CD4-positive, alpha-beta T cell treated with Interleukin-4 for 1 hour (primary cell): ENCODE measurements at regions not wholly inside any gene's neighbourhood (a gene's known extent, or its start where the extent isn't known, plus 50 kb on each side); places are given as distances from the start of the nearest gene placed in this dataset.

Experiments
- DNase-seq, 2 donors: peaks; one replicate each; pipeline ENCODE4 v3.0.0-alpha.2; 2020 to 2022

GRCh38 chr5:108696951-108697715 lies 50.6 kb upstream of the FER start:
- no peak for DNase-seq

- DNase-seq, result no peak
Observed at GRCh38 chr5:108696407-108696806, 51.3 kb upstream of the FER start.

GRCh38 chr5:108688485-108688884 lies 59.2 kb upstream of the FER start:
- no peak for DNase-seq

- DNase-seq, result peak in 1 of 2 donors; percentile 6
Observed at GRCh38 chr5:108687595-108688200, 60.0 kb upstream of the FER start.

- no peak for DNase-seq
Observed at GRCh38 chr5:108686676-108687075, 61.0 kb upstream of the FER start.

- DNase-seq, result peak in 1 of 2 donors; percentile 19
Observed at GRCh38 chr5:108685448-108686216, 62.1 kb upstream of the FER start.

GRCh38 chr5:108681079-108681921 lies 66.4 kb upstream of the FER start:
- DNase-seq, result peak; percentile 28 to 50

- DNase-seq, result no peak
Observed at GRCh38 chr5:108678091-108678490, 69.6 kb upstream of the FER start.

- DNase-seq, result no peak
Observed at GRCh38 chr5:108675736-108676135, 72.0 kb upstream of the FER start.

GRCh38 chr5:108672639-108673038 lies 75.1 kb upstream of the FER start:
- no peak for DNase-seq

- DNase-seq, result no peak
Observed at GRCh38 chr5:108670591-108671289, 77.0 kb upstream of the FER start.

GRCh38 chr5:108669462-108669861 lies 78.2 kb upstream of the FER start:
- DNase-seq, result no peak

GRCh38 chr5:108661590-108662219 lies 86.0 kb upstream of the FER start:
- no peak for DNase-seq

- DNase-seq, result no peak
Observed at GRCh38 chr5:108661024-108661423, 86.7 kb upstream of the FER start.

GRCh38 chr5:108660291-108660690 lies 87.4 kb upstream of the FER start:
- no peak for DNase-seq

GRCh38 chr5:108659531-108659930 lies 88.2 kb upstream of the FER start:
- DNase-seq, result no peak

- DNase-seq, result no peak
Observed at GRCh38 chr5:108655750-108656450, 91.8 kb upstream of the FER start.

GRCh38 chr5:108654051-108654450 lies 93.6 kb upstream of the FER start:
- no peak for DNase-seq

- DNase-seq, result no peak
Observed at GRCh38 chr5:108653201-108653600, 94.5 kb upstream of the FER start.

GRCh38 chr5:108650997-108651396 lies 96.7 kb upstream of the FER start:
- DNase-seq, result no peak

GRCh38 chr5:108649646-108650045 lies 98.1 kb upstream of the FER start:
- no peak for DNase-seq
